ENCODE measurements at regions not wholly inside any gene's neighbourhood (a gene's known extent, or its start where the extent isn't known, plus 50 kb on each side); places are given as distances from the start of the nearest gene placed in this dataset.
A peak's percentile ranks its signal among the peaks of the same experiment; 100 is the strongest.

- H3K27ac ChIP-seq, result no peak overlapping the region; the same call in 1 of the 2 replicates
- no peaks in the 10 kb centered on the region for H3F3A ChIP-seq (ENCODE audit: insufficient read depth)
- H2AFZ ChIP-seq, result peak overlapping the region; percentile 77
- H3K79me2 ChIP-seq (ENCODE audit: insufficient read depth), result no peaks in the 10 kb centered on the region
- TF ChIP-seq EZH2phosphoT487 (IDR thresholded peaks at IDR 0.05; ENCODE audit: insufficient read depth, low read depth) (no peak), EZH2 (IDR thresholded peaks at IDR 0.05; ENCODE audit: insufficient read depth, poor library complexity, severe bottlenecking) (no peak)
- no peaks in the 10 kb centered on the region for H3K9me2 ChIP-seq (ENCODE audit: insufficient read depth)
- H3K4me2 ChIP-seq (ENCODE audit: unreplicated experiment), result peak overlapping the region; percentile 62
- no peak overlapping the region for H3K4me3 ChIP-seq
- no peaks in the 10 kb centered on the region for H4K20me1 ChIP-seq (ENCODE audit: insufficient read depth)
- DNase-seq, result peak; percentile 45
- H3K36me3 ChIP-seq (ENCODE audit: low read depth), result no peaks in the 10 kb centered on the region
- peak overlapping the region; percentile 30; the same call in 1 of the 2 replicates for H3K9ac ChIP-seq
- H3K9me3 ChIP-seq (ENCODE audit: low read depth), result no peaks in the 10 kb centered on the region
- 53 to 58% methylated on average over 7 of the region's 7 CpGs for WGBS, 2 experiments (ENCODE audit: low coverage in 1 of 2, low lambda C conversion rate in 2 of 2, missing lambda C conversion rate in 2 of 2)
- H3K27me3 ChIP-seq (replicated peaks; ENCODE audit: insufficient read depth), result no peaks in the 10 kb centered on the region
- H3K4me1 ChIP-seq (ENCODE audit: insufficient read depth), result peaks cover 8% of the 10 kb centered on the region
- in situ Hi-C loops (cut with MboI), result no loop called here
These were observed 878.8 kb downstream of the RNF144A start for GRCh38 chr2:7795778-7796563.

- H3K4me1 ChIP-seq (ENCODE audit: insufficient read depth), result peaks cover 8% of the 10 kb centered on the region
- no peak for DNase-seq
- no peaks in the 10 kb centered on the region for H4K20me1 ChIP-seq (ENCODE audit: insufficient read depth)
- H3K4me3 ChIP-seq, result no peak overlapping the region
- in situ Hi-C loops (cut with MboI), result no loop called here
- no peaks in the 10 kb centered on the region for H3K9me2 ChIP-seq (ENCODE audit: insufficient read depth)
- no peaks in the 10 kb centered on the region for H3K9me3 ChIP-seq (ENCODE audit: low read depth)
- H3K36me3 ChIP-seq (ENCODE audit: low read depth), result no peaks in the 10 kb centered on the region
- H3K79me2 ChIP-seq (ENCODE audit: insufficient read depth), result no peaks in the 10 kb centered on the region
- H3F3A ChIP-seq (ENCODE audit: insufficient read depth), result no peaks in the 10 kb centered on the region
- 37 to 44% methylated on average over 2 of the region's 2 CpGs for WGBS, 2 experiments (ENCODE audit: low coverage in 1 of 2, low lambda C conversion rate in 2 of 2, missing lambda C conversion rate in 2 of 2)
- TF ChIP-seq EZH2 (IDR thresholded peaks at IDR 0.05; ENCODE audit: insufficient read depth, poor library complexity, severe bottlenecking) (no peak), EZH2phosphoT487 (IDR thresholded peaks at IDR 0.05; ENCODE audit: insufficient read depth, low read depth) (no peak)
- no peak overlapping the region for H3K27ac ChIP-seq
- H3K27me3 ChIP-seq (replicated peaks; ENCODE audit: insufficient read depth), result no peaks in the 10 kb centered on the region
- no peak overlapping the region for H3K9ac ChIP-seq
- H3K4me2 ChIP-seq (ENCODE audit: unreplicated experiment), result no peak overlapping the region
- no peak overlapping the region for H2AFZ ChIP-seq
These were observed 881.8 kb upstream of the ID2 start for GRCh38 chr2:7800031-7800430.

GRCh38 chr2:7801212-7801611 lies 880.6 kb upstream of the ID2 start:
- DNase-seq, result no peak
- Histone ChIP-seq H3K4me2 (ENCODE audit: unreplicated experiment) (no peak overlapping the region), H3F3A (ENCODE audit: insufficient read depth) (no peaks in the 10 kb centered on the region), H4K20me1 (ENCODE audit: insufficient read depth) (no peaks in the 10 kb centered on the region), H3K4me1 (ENCODE audit: insufficient read depth) (no peaks in the 10 kb centered on the region), H3K27me3 (replicated peaks; ENCODE audit: insufficient read depth) (no peaks in the 10 kb centered on the region), H3K9me3 (ENCODE audit: low read depth) (no peaks in the 10 kb centered on the region), H3K4me3 (no peak overlapping the region), H3K9ac (no peak overlapping the region), H2AFZ (no peak overlapping the region), H3K27ac (no peak overlapping the region), H3K79me2 (ENCODE audit: insufficient read depth) (no peaks in the 10 kb centered on the region), H3K36me3 (ENCODE audit: low read depth) (no peaks in the 10 kb centered on the region), H3K9me2 (ENCODE audit: insufficient read depth) (no peaks in the 10 kb centered on the region)
- in situ Hi-C loops (cut with MboI), result no loop called here
- TF ChIP-seq EZH2 (IDR thresholded peaks at IDR 0.05; ENCODE audit: insufficient read depth, poor library complexity, severe bottlenecking) (no peak), EZH2phosphoT487 (IDR thresholded peaks at IDR 0.05; ENCODE audit: insufficient read depth, low read depth) (no peak)

DNA sequence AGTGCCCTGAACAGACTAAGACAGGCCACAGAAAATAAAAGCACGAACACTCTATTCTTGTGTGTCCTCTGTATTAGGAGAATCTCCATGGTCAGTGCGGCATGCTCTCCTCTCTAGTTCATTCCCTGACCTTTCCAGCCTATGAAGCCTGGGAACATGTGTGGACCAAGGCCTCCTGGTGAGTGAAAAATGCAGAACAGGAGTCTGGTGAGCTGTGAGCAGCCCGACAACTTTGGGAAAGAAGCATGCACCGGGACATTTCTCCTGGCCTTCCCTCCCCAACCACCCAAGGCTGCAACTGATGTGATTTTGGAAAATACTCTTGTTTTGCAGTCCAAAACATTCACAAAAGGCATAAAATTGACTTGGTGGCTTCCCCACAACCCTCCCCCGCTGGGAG lies 878.3 kb upstream of the ID2 start:
- Histone ChIP-seq H3K4me3 (no peak overlapping the region), H3K36me3 (ENCODE audit: low read depth) (no peaks in the 10 kb centered on the region), H3K79me2 (ENCODE audit: insufficient read depth) (no peaks in the 10 kb centered on the region), H3K9me2 (ENCODE audit: insufficient read depth) (no peaks in the 10 kb centered on the region), H4K20me1 (ENCODE audit: insufficient read depth) (no peaks in the 10 kb centered on the region), H3F3A (ENCODE audit: insufficient read depth) (no peaks in the 10 kb centered on the region), H3K4me2 (ENCODE audit: unreplicated experiment) (no peak overlapping the region), H3K27me3 (replicated peaks; ENCODE audit: insufficient read depth) (no peaks in the 10 kb centered on the region), H3K9ac (no peak overlapping the region), H3K27ac (no peak overlapping the region), H3K4me1 (ENCODE audit: insufficient read depth) (no peaks in the 10 kb centered on the region), H3K9me3 (ENCODE audit: low read depth) (no peaks in the 10 kb centered on the region), H2AFZ (no peak overlapping the region)
- in situ Hi-C loops (cut with MboI), result no loop called here
- 81 to 86% methylated on average over 5 of the region's 5 CpGs for WGBS, 2 experiments (ENCODE audit: low coverage in 1 of 2, low lambda C conversion rate in 2 of 2, missing lambda C conversion rate in 2 of 2)
- no peak for TF ChIP-seq EZH2phosphoT487 (IDR thresholded peaks at IDR 0.05; ENCODE audit: insufficient read depth, low read depth)
- TF ChIP-seq EZH2 (IDR thresholded peaks at IDR 0.05; ENCODE audit: insufficient read depth, poor library complexity, severe bottlenecking), result no peak
- no peak for DNase-seq

Measured in GM23248 (cell line).